Breast epithelium (tissue), 3 donors: ENCODE measurements at regions not wholly inside any gene's neighbourhood (a gene's known extent, or its start where the extent isn't known, plus 50 kb on each side); places are given as distances from the start of the nearest gene placed in this dataset.

Experiments
- POLR2A ChIP-seq: fragments of 450-650 bp; IDR thresholded peaks from one replicate; pipeline ENCODE4 v1.6.1; 2016; ENCODE audit warnings: antibody characterized with exemption, mild to moderate bottlenecking, moderate library complexity
- TF ChIP-seq, protein P1 (sequence below), 3 donors: fragments of 450-650 bp; IDR thresholded peaks; one replicate each; pipeline ENCODE4 v1.5.1; 2016 to 2017; ENCODE audit warnings: antibody characterized with exemption in 3 of 3, mild to moderate bottlenecking in 3 of 3, moderate library complexity in 3 of 3

DNA sequence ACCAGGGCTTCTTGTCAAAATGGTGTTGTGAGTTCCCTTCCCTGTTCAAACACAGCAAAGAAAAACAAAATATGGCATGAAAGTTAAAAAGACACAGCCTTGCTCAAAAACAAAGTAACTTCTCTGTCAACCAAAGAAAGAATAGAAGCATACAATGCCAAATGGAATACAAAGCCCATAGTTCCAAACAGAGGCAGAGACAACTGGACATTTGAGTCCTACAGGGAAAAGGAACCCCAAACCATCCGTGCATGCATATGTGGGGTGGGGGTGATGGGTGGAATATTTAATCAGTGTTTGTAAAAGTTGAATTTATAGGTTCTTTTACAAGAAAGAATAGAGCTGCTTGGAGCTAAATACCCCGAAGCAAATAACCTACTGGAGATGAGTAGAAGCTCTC lies 218.7 kb downstream of the FAM76B start:
- TF ChIP-seq, protein P1, sequence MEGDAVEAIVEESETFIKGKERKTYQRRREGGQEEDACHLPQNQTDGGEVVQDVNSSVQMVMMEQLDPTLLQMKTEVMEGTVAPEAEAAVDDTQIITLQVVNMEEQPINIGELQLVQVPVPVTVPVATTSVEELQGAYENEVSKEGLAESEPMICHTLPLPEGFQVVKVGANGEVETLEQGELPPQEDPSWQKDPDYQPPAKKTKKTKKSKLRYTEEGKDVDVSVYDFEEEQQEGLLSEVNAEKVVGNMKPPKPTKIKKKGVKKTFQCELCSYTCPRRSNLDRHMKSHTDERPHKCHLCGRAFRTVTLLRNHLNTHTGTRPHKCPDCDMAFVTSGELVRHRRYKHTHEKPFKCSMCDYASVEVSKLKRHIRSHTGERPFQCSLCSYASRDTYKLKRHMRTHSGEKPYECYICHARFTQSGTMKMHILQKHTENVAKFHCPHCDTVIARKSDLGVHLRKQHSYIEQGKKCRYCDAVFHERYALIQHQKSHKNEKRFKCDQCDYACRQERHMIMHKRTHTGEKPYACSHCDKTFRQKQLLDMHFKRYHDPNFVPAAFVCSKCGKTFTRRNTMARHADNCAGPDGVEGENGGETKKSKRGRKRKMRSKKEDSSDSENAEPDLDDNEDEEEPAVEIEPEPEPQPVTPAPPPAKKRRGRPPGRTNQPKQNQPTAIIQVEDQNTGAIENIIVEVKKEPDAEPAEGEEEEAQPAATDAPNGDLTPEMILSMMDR (IDR thresholded peaks at IDR 0.05) = no peak
- no peak for TF ChIP-seq POLR2A
